ENCODE measurements at regions not wholly inside any gene's neighbourhood (a gene's known extent, or its start where the extent isn't known, plus 50 kb on each side); places are given as distances from the start of the nearest gene placed in this dataset.
"Not testable (repeated sequence)": the region's sequence is repeated elsewhere in the genome, so short reads cannot be mapped to it uniquely, and the experiment has no call there.

DNA sequence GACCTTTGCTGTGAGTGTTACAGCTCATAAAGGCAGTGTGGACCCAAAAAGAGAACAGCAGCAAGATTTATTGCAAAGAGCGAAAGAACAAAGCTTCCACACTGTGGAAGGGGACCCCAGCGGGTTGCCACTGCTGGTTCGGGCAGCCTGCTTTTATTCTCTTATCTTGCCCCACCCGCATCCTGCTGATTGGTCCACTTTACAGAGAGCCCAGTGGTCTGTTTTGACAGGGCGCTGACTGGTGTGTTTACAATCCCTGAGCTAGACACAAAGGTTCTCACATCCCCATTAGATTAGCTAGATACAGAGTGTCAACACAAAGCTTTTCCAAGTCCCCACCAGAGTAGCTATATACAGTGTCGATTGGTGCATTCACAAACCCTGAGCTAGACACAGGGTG is 1187.5 kb downstream of the NXPH1 start:
- not testable (repeated sequence) for H3K36me3 ChIP-seq (ENCODE audit: control insufficient read depth, insufficient read depth, low read length); H3K4me3 ChIP-seq (ENCODE audit: low read length); H3K4me1 ChIP-seq (ENCODE audit: control insufficient read depth, low read depth, low read length); H4K5ac ChIP-seq (ENCODE audit: low read length); H3K4ac ChIP-seq (ENCODE audit: low read depth, low read length); H3K23ac ChIP-seq (ENCODE audit: low read length); H2BK120ac ChIP-seq (ENCODE audit: low read depth, low read length); H3K9ac ChIP-seq (ENCODE audit: low read length); H3K79me2 ChIP-seq (ENCODE audit: control insufficient read depth, insufficient read depth, low read length); H2BK15ac ChIP-seq (replicated peaks; ENCODE audit: low read depth); H4K8ac ChIP-seq (ENCODE audit: low read depth, low read length); H2AK5ac ChIP-seq (ENCODE audit: low read length); H2BK5ac ChIP-seq (ENCODE audit: low read length); H3K18ac ChIP-seq (ENCODE audit: low read length); H3K27ac ChIP-seq (ENCODE audit: low read depth, low read length); H3K79me1 ChIP-seq (ENCODE audit: low read length); H3K27me3 ChIP-seq (ENCODE audit: insufficient read depth, low read length, poor library complexity); H3K4me2 ChIP-seq (ENCODE audit: low read length); H3K56ac ChIP-seq (ENCODE audit: low read length)
- DNase-seq = peak; percentile 6
- WGBS (ENCODE audit: extremely low coverage, insufficient coverage, low lambda C conversion rate) = no CpG with 5 or more reads among the region's 6 CpGs

DNA sequence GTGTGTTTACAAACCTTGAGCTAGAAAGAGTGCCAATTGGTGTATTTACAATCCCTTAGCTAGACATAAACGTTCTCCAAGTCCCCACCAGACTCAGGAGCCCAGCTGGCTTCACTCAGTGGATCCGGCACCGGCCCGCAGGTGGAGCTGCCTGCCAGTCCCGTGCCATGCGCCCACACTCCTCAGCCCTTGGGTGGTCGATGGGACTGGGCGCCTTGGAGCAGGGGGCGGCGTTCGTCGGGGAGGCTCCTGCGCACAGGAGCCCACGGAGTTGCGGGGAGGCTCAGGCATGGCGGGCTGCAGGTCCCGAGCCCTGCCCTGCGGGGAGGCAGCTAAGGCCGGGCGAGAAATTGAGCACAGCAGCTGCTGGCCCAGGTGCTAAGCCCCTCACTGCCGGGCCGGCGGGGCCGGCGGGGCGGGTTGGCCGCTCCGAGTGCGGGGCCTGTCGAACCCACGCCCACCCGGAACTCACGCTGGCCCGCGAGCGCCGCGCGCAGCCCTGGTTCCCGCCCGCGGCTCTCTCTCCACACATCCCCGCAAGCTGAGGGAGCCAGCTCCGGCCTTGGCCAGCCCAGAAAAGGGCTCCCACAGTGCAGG is 1188.0 kb downstream of the NXPH1 start:
- not testable (repeated sequence) for H3K36me3 ChIP-seq (ENCODE audit: control insufficient read depth, insufficient read depth, low read length); H3K27ac ChIP-seq (ENCODE audit: low read depth, low read length); H3K23ac ChIP-seq (ENCODE audit: low read length); H3K4me1 ChIP-seq (ENCODE audit: control insufficient read depth, low read depth, low read length); H3K56ac ChIP-seq (ENCODE audit: low read length); DNase-seq; H3K4ac ChIP-seq (ENCODE audit: low read depth, low read length); H2BK5ac ChIP-seq (ENCODE audit: low read length); H2BK120ac ChIP-seq (ENCODE audit: low read depth, low read length); H2AK5ac ChIP-seq (ENCODE audit: low read length); H4K8ac ChIP-seq (ENCODE audit: low read depth, low read length); H3K79me1 ChIP-seq (ENCODE audit: low read length); H3K27me3 ChIP-seq (ENCODE audit: insufficient read depth, low read length, poor library complexity); H4K5ac ChIP-seq (ENCODE audit: low read length); H3K79me2 ChIP-seq (ENCODE audit: control insufficient read depth, insufficient read depth, low read length); H3K4me3 ChIP-seq (ENCODE audit: low read length); H2BK15ac ChIP-seq (replicated peaks; ENCODE audit: low read depth); H3K18ac ChIP-seq (ENCODE audit: low read length); H3K4me2 ChIP-seq (ENCODE audit: low read length); H3K9ac ChIP-seq (ENCODE audit: low read length)
- WGBS (ENCODE audit: extremely low coverage, insufficient coverage, low lambda C conversion rate) = no CpG with 5 or more reads among the region's 44 CpGs

DNA sequence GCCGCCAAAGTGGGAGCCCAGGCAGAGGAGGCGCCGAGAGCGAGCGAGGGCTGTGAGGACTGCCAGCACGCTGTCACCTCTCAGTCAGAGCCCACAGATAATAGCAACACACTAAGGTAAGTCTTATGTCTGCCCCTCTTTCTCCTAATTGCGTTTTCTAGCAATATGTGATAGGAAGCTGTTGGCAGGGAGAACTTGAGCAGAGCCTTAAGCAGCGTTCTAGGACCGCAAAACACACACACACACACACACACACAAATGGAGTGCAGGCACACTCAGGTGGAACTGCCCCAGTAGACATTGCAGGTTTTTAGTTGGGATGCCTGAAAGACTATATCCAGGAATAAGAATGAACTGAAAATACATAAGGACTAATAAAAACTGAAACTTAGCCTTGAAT is 1188.5 kb downstream of the NXPH1 start:
- Histone ChIP-seq H2BK120ac (ENCODE audit: low read depth, low read length) (no peak overlapping the region), H3K4ac (ENCODE audit: low read depth, low read length) (no peak overlapping the region), H3K27ac (ENCODE audit: low read depth, low read length) (no peak overlapping the region), H4K8ac (ENCODE audit: low read depth, low read length) (no peak overlapping the region), H3K9ac (ENCODE audit: low read length) (no peak overlapping the region), H3K79me2 (ENCODE audit: control insufficient read depth, insufficient read depth, low read length) (no peaks in the 10 kb centered on the region), H2BK5ac (ENCODE audit: low read length) (no peak overlapping the region), H3K36me3 (ENCODE audit: control insufficient read depth, insufficient read depth, low read length) (no peaks in the 10 kb centered on the region), H3K23ac (ENCODE audit: low read length) (no peak overlapping the region), H3K4me3 (ENCODE audit: low read length) (no peak overlapping the region), H3K4me1 (ENCODE audit: control insufficient read depth, low read depth, low read length) (no peaks in the 10 kb centered on the region), H3K79me1 (ENCODE audit: low read length) (no peaks in the 10 kb centered on the region), H3K18ac (ENCODE audit: low read length) (no peak overlapping the region), H2AK5ac (ENCODE audit: low read length) (no peak overlapping the region), H3K56ac (ENCODE audit: low read length) (no peak overlapping the region), H3K4me2 (ENCODE audit: low read length) (no peak overlapping the region), H4K5ac (ENCODE audit: low read length) (no peak overlapping the region), H3K27me3 (ENCODE audit: insufficient read depth, low read length, poor library complexity) (no peaks in the 10 kb centered on the region), H2BK15ac (replicated peaks; ENCODE audit: low read depth) (no peak overlapping the region)
- no CpG with 5 or more reads among the region's 9 CpGs for WGBS (ENCODE audit: extremely low coverage, insufficient coverage, low lambda C conversion rate)
- DNase-seq = no peak

DNA sequence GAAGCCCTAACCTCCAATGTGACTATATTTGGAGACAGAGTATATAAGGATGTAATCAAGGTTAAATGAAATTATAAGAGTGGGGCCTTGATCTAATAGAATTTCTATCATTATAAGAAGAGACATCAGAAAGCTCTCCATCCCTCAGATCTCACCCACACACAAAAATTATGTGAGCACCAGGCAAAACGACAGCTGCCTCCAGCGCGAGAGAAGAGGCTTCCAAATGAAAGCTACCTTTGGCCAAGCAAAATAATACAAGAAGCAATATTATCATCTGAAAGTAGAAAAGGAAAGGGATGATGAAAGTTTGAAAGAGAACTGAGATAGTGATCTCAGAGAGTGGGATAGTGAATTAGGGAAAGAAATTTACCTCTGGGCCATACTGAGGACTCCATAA is 1192.5 kb downstream of the NXPH1 start:
- no peak overlapping the region for H2AK5ac ChIP-seq (ENCODE audit: low read length)
- no peak overlapping the region for H3K23ac ChIP-seq (ENCODE audit: low read length)

DNA sequence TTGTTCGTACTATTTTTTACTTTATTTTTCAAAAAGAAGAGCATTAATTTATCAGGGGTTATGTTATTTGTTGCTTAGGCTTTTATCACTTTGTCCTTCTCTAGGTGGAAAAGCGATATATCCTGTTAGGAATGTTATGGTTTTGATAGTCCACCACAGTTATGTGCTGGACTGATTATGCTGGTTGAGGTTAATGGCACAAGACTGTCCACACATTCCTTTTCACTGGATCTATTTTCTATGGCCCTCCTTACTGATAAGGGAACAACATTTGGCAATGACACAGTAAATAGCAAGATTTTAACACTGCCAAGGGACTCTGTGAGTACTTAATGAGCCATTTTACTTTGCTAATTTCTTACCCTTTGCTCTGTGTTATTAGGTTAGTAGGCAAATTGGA is 1212.3 kb downstream of the NXPH1 start:
- H2BK5ac ChIP-seq (ENCODE audit: low read length) = no peak overlapping the region
- H3K4me2 ChIP-seq (ENCODE audit: low read length) = no peak overlapping the region
- H3K4me3 ChIP-seq (ENCODE audit: low read length) = no peak overlapping the region
- no peaks in the 10 kb centered on the region for H3K79me2 ChIP-seq (ENCODE audit: control insufficient read depth, insufficient read depth, low read length)
- H2BK120ac ChIP-seq (ENCODE audit: low read depth, low read length) = no peak overlapping the region
- no peaks in the 10 kb centered on the region for H3K4me1 ChIP-seq (ENCODE audit: control insufficient read depth, low read depth, low read length)
- H3K56ac ChIP-seq (ENCODE audit: low read length) = no peak overlapping the region
- H4K5ac ChIP-seq (ENCODE audit: low read length) = no peak overlapping the region
- no CpG with 5 or more reads among the region's 2 CpGs for WGBS (ENCODE audit: extremely low coverage, insufficient coverage, low lambda C conversion rate)
- H3K23ac ChIP-seq (ENCODE audit: low read length) = no peak overlapping the region
- H3K79me1 ChIP-seq (ENCODE audit: low read length) = no peaks in the 10 kb centered on the region
- H2AK5ac ChIP-seq (ENCODE audit: low read length) = no peak overlapping the region
- no peak overlapping the region for H3K4ac ChIP-seq (ENCODE audit: low read depth, low read length)
- no peaks in the 10 kb centered on the region for H3K27me3 ChIP-seq (ENCODE audit: insufficient read depth, low read length, poor library complexity)
- no peak overlapping the region for H2BK15ac ChIP-seq (replicated peaks; ENCODE audit: low read depth)
- H3K27ac ChIP-seq (ENCODE audit: low read depth, low read length) = no peak overlapping the region
- H3K36me3 ChIP-seq (ENCODE audit: control insufficient read depth, insufficient read depth, low read length) = no peaks in the 10 kb centered on the region
- H3K18ac ChIP-seq (ENCODE audit: low read length) = no peak overlapping the region
- no peak for DNase-seq
- H3K9ac ChIP-seq (ENCODE audit: low read length) = no peak overlapping the region
- H4K8ac ChIP-seq (ENCODE audit: low read depth, low read length) = no peak overlapping the region

More for the DNA sequence above, 1192.5 kb downstream of the NXPH1 start:
- no peak overlapping the region for H2BK5ac ChIP-seq (ENCODE audit: low read length)
- no peak for DNase-seq
- no peak overlapping the region for H2BK15ac ChIP-seq (replicated peaks; ENCODE audit: low read depth)
- no peak overlapping the region for H3K4me2 ChIP-seq (ENCODE audit: low read length)
- H3K4me3 ChIP-seq (ENCODE audit: low read length) = no peak overlapping the region
- no peak overlapping the region for H3K18ac ChIP-seq (ENCODE audit: low read length)
- H4K8ac ChIP-seq (ENCODE audit: low read depth, low read length) = no peak overlapping the region
- H3K9ac ChIP-seq (ENCODE audit: low read length) = no peak overlapping the region
- H3K27me3 ChIP-seq (ENCODE audit: insufficient read depth, low read length, poor library complexity) = no peaks in the 10 kb centered on the region
- WGBS (ENCODE audit: extremely low coverage, insufficient coverage, low lambda C conversion rate) = no CpG with 5 or more reads among the region's 3 CpGs
- no peak overlapping the region for H3K4ac ChIP-seq (ENCODE audit: low read depth, low read length)
- H3K4me1 ChIP-seq (ENCODE audit: control insufficient read depth, low read depth, low read length) = no peaks in the 10 kb centered on the region
- no peak overlapping the region for H3K27ac ChIP-seq (ENCODE audit: low read depth, low read length)
- no peaks in the 10 kb centered on the region for H3K79me2 ChIP-seq (ENCODE audit: control insufficient read depth, insufficient read depth, low read length)
- no peak overlapping the region for H4K5ac ChIP-seq (ENCODE audit: low read length)
- H2BK120ac ChIP-seq (ENCODE audit: low read depth, low read length) = no peak overlapping the region
- no peaks in the 10 kb centered on the region for H3K36me3 ChIP-seq (ENCODE audit: control insufficient read depth, insufficient read depth, low read length)
- H3K79me1 ChIP-seq (ENCODE audit: low read length) = no peaks in the 10 kb centered on the region
- no peak overlapping the region for H3K56ac ChIP-seq (ENCODE audit: low read length)

DNA sequence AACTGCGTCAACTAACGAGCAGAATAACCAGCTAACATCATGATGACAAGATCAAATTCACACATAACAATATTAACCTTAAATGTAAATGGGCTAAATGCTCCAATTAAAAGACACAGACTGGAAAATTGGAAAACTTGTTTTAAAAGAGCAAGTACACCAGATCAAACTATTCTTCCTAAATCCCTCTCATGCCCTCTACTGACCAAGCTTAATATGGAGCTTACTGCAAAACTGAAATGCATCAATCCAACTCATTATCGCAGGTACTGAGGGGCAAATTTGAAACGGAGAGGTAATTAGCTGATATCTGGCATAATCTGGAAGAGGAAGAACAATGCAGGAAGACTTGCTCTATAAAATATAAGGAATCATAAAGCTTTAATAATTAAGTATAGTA is 1223.8 kb downstream of the NXPH1 start:
- no peak overlapping the region for H3K18ac ChIP-seq (ENCODE audit: low read length)
- H3K4me1 ChIP-seq (ENCODE audit: control insufficient read depth, low read depth, low read length) = no peaks in the 10 kb centered on the region
- H3K4me3 ChIP-seq (ENCODE audit: low read length) = no peak overlapping the region
- no peak overlapping the region for H2BK15ac ChIP-seq (replicated peaks; ENCODE audit: low read depth)
- no peak overlapping the region for H3K4me2 ChIP-seq (ENCODE audit: low read length)
- H3K79me2 ChIP-seq (ENCODE audit: control insufficient read depth, insufficient read depth, low read length) = no peaks in the 10 kb centered on the region
- no peak overlapping the region for H2BK120ac ChIP-seq (ENCODE audit: low read depth, low read length)
- H3K4ac ChIP-seq (ENCODE audit: low read depth, low read length) = no peak overlapping the region
- H4K8ac ChIP-seq (ENCODE audit: low read depth, low read length) = no peak overlapping the region
- no peaks in the 10 kb centered on the region for H3K27me3 ChIP-seq (ENCODE audit: insufficient read depth, low read length, poor library complexity)
- no peak overlapping the region for H2BK5ac ChIP-seq (ENCODE audit: low read length)
- DNase-seq = peak; percentile 29
- H4K5ac ChIP-seq (ENCODE audit: low read length) = no peak overlapping the region
- H2AK5ac ChIP-seq (ENCODE audit: low read length) = no peak overlapping the region
- WGBS (ENCODE audit: extremely low coverage, insufficient coverage, low lambda C conversion rate) = no CpG with 5 or more reads among the region's 4 CpGs
- no peak overlapping the region for H3K23ac ChIP-seq (ENCODE audit: low read length)
- H3K36me3 ChIP-seq (ENCODE audit: control insufficient read depth, insufficient read depth, low read length) = no peaks in the 10 kb centered on the region
- H3K56ac ChIP-seq (ENCODE audit: low read length) = no peak overlapping the region
- H3K27ac ChIP-seq (ENCODE audit: low read depth, low read length) = no peak overlapping the region
- no peak overlapping the region for H3K9ac ChIP-seq (ENCODE audit: low read length)
- H3K79me1 ChIP-seq (ENCODE audit: low read length) = no peaks in the 10 kb centered on the region
